ENCODE measurements at regions not wholly inside any gene's neighbourhood (a gene's known extent, or its start where the extent isn't known, plus 50 kb on each side); places are given as distances from the start of the nearest gene placed in this dataset.

- no peak for TF ChIP-seq CTCF (conservative IDR thresholded peaks at IDR 0.05 in 1 of 2, IDR thresholded peaks at IDR 0.05 in 1 of 2; ENCODE audit: low read depth in 1 of 2, low read length in 2 of 2)
- no peak for TF ChIP-seq EZH2 (IDR thresholded peaks at IDR 0.05; ENCODE audit: low read length, missing control alignments)
Observed at GRCh38 chr2:76385943-76386342, 675.2 kb upstream of the GCFC2 start.
